HepG2 (cell line): ENCODE measurements at regions not wholly inside any gene's neighbourhood (a gene's known extent, or its start where the extent isn't known, plus 50 kb on each side); places are given as distances from the start of the nearest gene placed in this dataset.

Experiments used
- ATAC-seq: fragments of 200-7000 bp; cut with Tn5 transposase; 3 replicates; pipeline ENCODE4 v1.9.1; 2020; ENCODE audit warnings: mild to moderate bottlenecking, moderate library complexity
- BruUV-seq: library from RNA; stranded (reverse); fragments of 400-500 nt; replicated peaks from 2 replicates; lab custom pipeline; 2021; lab: Mats Ljungman, UMichigan
- CTCF ChIA-PET: fragments of 300-600 bp; formaldehyde crosslinking; extraction: SDS; loops from one replicate; lab custom pipeline; 2021; ENCODE audit warnings: low total read pairs, inconsistent platforms, low intra/inter-chr PET ratio; lab: Yijun Ruan, JAX
- POLR2A ChIA-PET: fragments of 350-600 bp; sonication (Branson Sonifier 250); formaldehyde crosslinking; loops from one replicate; lab custom pipeline; 2020; ENCODE audit warnings: antibody characterized with exemption, inconsistent platforms; lab: Yijun Ruan, JAX
- DNase-seq: peaks from one replicate; pipeline ENCODE4 v3.0.0-alpha.2; 2015; ENCODE audit warnings: low spot score
- FAIRE-seq: peaks from 3 replicates; lab custom pipeline; 2011; peaks lifted over from hg19 to GRCh38; lab: Jason Lieb, UNC
- H2AFZ ChIP-seq: one replicate; pipeline ENCODE4 v1.6.1; 2011; ENCODE audit warnings: low read length, inconsistent platforms
- H3K27ac ChIP-seq: fragments of 300-600 bp; 3 replicates; pipeline ENCODE4 v1.8.0; 2011; ENCODE audit warnings: mixed run types, mild to moderate bottlenecking, mixed read lengths, low read length, inconsistent platforms; ENCODE audit not compliant: insufficient read depth; ENCODE audit errors: extremely low read length
- H3K27me3 ChIP-seq, 2 experiments: fragments of 200-600 bp in 1 of 2; 2 replicates in 1 of 2; 3 replicates in 1 of 2; pipeline versions ENCODE4 v1.6.0 to v1.8.0; 2011; ENCODE audit warnings: low read length in 2 of 2, mild to moderate bottlenecking in 2 of 2, moderate library complexity in 2 of 2, inconsistent platforms in 1 of 2; ENCODE audit not compliant: insufficient read depth in 2 of 2, control insufficient read depth in 1 of 2
- H3K36me3 ChIP-seq, 2 experiments: fragments of 200-600 bp in 1 of 2; replicated peaks in 1 of 2; 2 replicates in 1 of 2; 3 replicates in 1 of 2; pipeline versions ENCODE4 v1.5.1 to v1.8.0; 2011; ENCODE audit warnings: low read length in 2 of 2, inconsistent platforms in 1 of 2; ENCODE audit not compliant: insufficient read depth in 2 of 2, control insufficient read depth in 1 of 2
- H3K4me1 ChIP-seq: 2 replicates; pipeline ENCODE4 v1.5.1; 2012; ENCODE audit warnings: low read length, inconsistent platforms; ENCODE audit not compliant: insufficient read depth
- H3K4me2 ChIP-seq: 2 replicates; pipeline ENCODE4 v1.6.0; 2011; ENCODE audit warnings: low read depth, low read length, inconsistent platforms
- H3K4me3 ChIP-seq, 3 experiments: fragments of 200-600 bp in 1 of 3; sonication (generic), shearing (Covaris generic) in 1 of 3; replicated peaks in 1 of 3; 2 replicates each; pipeline ENCODE4 v1.5.1; 2011 to 2016; ENCODE audit warnings: low read length in 3 of 3, inconsistent platforms in 2 of 3, low read depth in 2 of 3, mild to moderate bottlenecking in 2 of 3, control low read depth in 1 of 3, mixed read lengths in 1 of 3; ENCODE audit not compliant: insufficient read depth in 1 of 3
- H3K79me2 ChIP-seq: one replicate; pipeline ENCODE4 v1.6.1; 2011; ENCODE audit warnings: low read length, inconsistent platforms; ENCODE audit not compliant: insufficient read depth
- H3K9ac ChIP-seq: 2 replicates; pipeline ENCODE4 v1.6.0; 2011; ENCODE audit warnings: mild to moderate bottlenecking, low read depth, low read length, inconsistent platforms; ENCODE audit not compliant: insufficient read depth
- H3K9me3 ChIP-seq: 2 replicates; pipeline ENCODE4 v1.5.1; 2012; ENCODE audit warnings: mild to moderate bottlenecking, low read length
- H4K20me1 ChIP-seq: 2 replicates; pipeline ENCODE4 v1.6.0; 2011; ENCODE audit warnings: inconsistent platforms, mild to moderate bottlenecking, low read length, moderate library complexity; ENCODE audit not compliant: insufficient read depth
- CENPT ChIP-seq: sonication (generic); formaldehyde crosslinking; IDR thresholded peaks from 2 replicates; pipeline ENCODE4 v1.8.0; 2022; ENCODE audit warnings: low read depth, mild to moderate bottlenecking, moderate library complexity, missing genetic modification reagents
- CHD2 ChIP-seq: IDR thresholded peaks from 2 replicates; pipeline ENCODE4 v1.6.1; 2011; ENCODE audit warnings: low read depth, low read length, improper control_type of control experiment
- CSRNP2 ChIP-seq: sonication (generic); formaldehyde crosslinking; conservative IDR thresholded peaks from 2 replicates; pipeline ENCODE4 v1.8.0; 2022; ENCODE audit warnings: low read depth, missing genetic modification reagents
- HMG20B ChIP-seq: conservative IDR thresholded peaks from 2 replicates; pipeline ENCODE4 v1.6.1; 2016; ENCODE audit warnings: missing genetic modification reagents, missing compliant biosample characterization
- KMT2A ChIP-seq: sonication (generic); formaldehyde crosslinking; IDR thresholded peaks from 2 replicates; pipeline ENCODE4 v1.4.0; 2020; ENCODE audit warnings: missing genetic modification reagents
- MATR3 ChIP-seq: sonication (generic); formaldehyde crosslinking; IDR thresholded peaks from 2 replicates; pipeline ENCODE4 v1.4.0; 2020; ENCODE audit warnings: missing genetic modification reagents
- NR0B2 ChIP-seq: sonication (generic); formaldehyde crosslinking; IDR thresholded peaks from 2 replicates; pipeline ENCODE4 v1.4.0; 2020; ENCODE audit warnings: mild to moderate bottlenecking, missing genetic modification reagents
- PHF20 ChIP-seq: sonication (generic); formaldehyde crosslinking; IDR thresholded peaks from 2 replicates; pipeline ENCODE4 v1.5.0; 2020; ENCODE audit warnings: mild to moderate bottlenecking, missing genetic modification reagents
- SAP130 ChIP-seq: IDR thresholded peaks from 2 replicates; pipeline ENCODE4 v1.6.1; 2016; ENCODE audit warnings: low read depth
- SNAPC4 ChIP-seq: sonication (generic); formaldehyde crosslinking; IDR thresholded peaks from 2 replicates; pipeline ENCODE4 v1.4.0; 2020; ENCODE audit warnings: mild to moderate bottlenecking, missing genetic modification reagents
- SNRNP70 ChIP-seq: fragments of 200-400 bp; formaldehyde crosslinking; IDR thresholded peaks from 2 replicates; pipeline ENCODE4 v1.6.1; 2017; ENCODE audit warnings: mild to moderate bottlenecking, low read depth, low read length, moderate library complexity
- XBP1 ChIP-seq: sonication (generic); formaldehyde crosslinking; IDR thresholded peaks from 2 replicates; pipeline ENCODE4 v1.5.0; 2020; ENCODE audit warnings: missing genetic modification reagents
- ZBTB10 ChIP-seq: sonication (generic); formaldehyde crosslinking; IDR thresholded peaks from 2 replicates; pipeline ENCODE4 v1.4.0; 2020; ENCODE audit warnings: missing genetic modification reagents, borderline replicate concordance
- ZNF17 ChIP-seq: sonication (generic); formaldehyde crosslinking; IDR thresholded peaks from 2 replicates; pipeline ENCODE4 v1.5.0; 2020; ENCODE audit warnings: mild to moderate bottlenecking, missing genetic modification reagents
- ZNF607 ChIP-seq: sonication (generic); formaldehyde crosslinking; IDR thresholded peaks from 2 replicates; pipeline ENCODE4 v1.5.1; 2020; ENCODE audit warnings: missing genetic modification reagents, mild to moderate bottlenecking, borderline replicate concordance
- ZNF720 ChIP-seq: sonication (generic); formaldehyde crosslinking; IDR thresholded peaks from 2 replicates; pipeline ENCODE4 v1.4.0; 2020; ENCODE audit warnings: missing genetic modification reagents
- ZSCAN21 ChIP-seq: sonication (generic); formaldehyde crosslinking; IDR thresholded peaks from 2 replicates; pipeline ENCODE4 v1.8.0; 2022; ENCODE audit warnings: mild to moderate bottlenecking, missing genetic modification reagents, moderate library complexity, borderline replicate concordance
- WGBS: methylation state at CpG from one replicate; pipeline ENCODE4 v1.1.6; 2017; ENCODE audit warnings: low lambda C conversion rate; 5-methylcytosine and 5-hydroxymethylcytosine counted together
- in situ Hi-C: cut with HindIII; loops from 2 replicates; pipeline ENCODE4 v1.10.0; 2017; ENCODE audit warnings: low pct_unique_long_range_greater_than_20kb; ENCODE audit not compliant: extremely low pct_ligation_motif_present
- intact Hi-C: fragments of 100-400 bp; cut with micrococcal nuclease; formaldehyde crosslinking; loops from one replicate; pipeline ENCODE4 v1.10.0; 2022; ENCODE audit not compliant: unreplicated experiment

GRCh38 chr9:12448246-12448645 lies 244.9 kb upstream of the TYRP1 start:
- 0% methylated on average over 1 of the region's 1 CpG for WGBS
- Histone ChIP-seq H3K9me3 (peaks cover 3% of the 10 kb centered on the region; the same call in 1 of the 2 replicates), H3K79me2 (no peaks in the 10 kb centered on the region), H3K27me3 (no peaks in the 10 kb centered on the region), H3K4me1 (no peaks in the 10 kb centered on the region), H3K4me3 (no peak overlapping the region), H3K36me3 (no peaks in the 10 kb centered on the region), H3K9ac (no peak overlapping the region)
- DNase-seq = no peak
- in situ Hi-C loops (no loop called here), intact Hi-C loops (no loop called here)
- POLR2A ChIA-PET = no interaction called here
- CTCF ChIA-PET = no interaction called here
- ATAC-seq = no peak
- no TSS peak for BruUV-seq
- FAIRE-seq = no peak
- TF ChIP-seq CSRNP2 (CRISPR knock-in tag) (no peak), CHD2 (no peak), SAP130 (CRISPR knock-in tag) (no peak), ZNF720 (CRISPR knock-in tag) (no peak), ZNF17 (CRISPR knock-in tag) (no peak), SNAPC4 (CRISPR knock-in tag) (no peak), HMG20B (CRISPR knock-in tag) (no peak), KMT2A (CRISPR knock-in tag) (no peak), ZSCAN21 (no peak), MATR3 (CRISPR knock-in tag) (no peak), PHF20 (CRISPR knock-in tag) (no peak), SNRNP70 (no peak), NR0B2 (CRISPR knock-in tag) (no peak), ZBTB10 (CRISPR knock-in tag) (no peak), XBP1 (no peak), CENPT (CRISPR knock-in tag) (no peak), ZNF607 (no peak)
- TF ChIP-seq, all 625 proteins: peak for 0
- H2AFZ ChIP-seq = no peak overlapping the region
- no peak overlapping the region for H3K27ac ChIP-seq
- H3K4me2 ChIP-seq = no peak overlapping the region
- no peaks in the 10 kb centered on the region for H4K20me1 ChIP-seq
